Fibroblast of mammary gland (primary cell): ENCODE measurements at regions not wholly inside any gene's neighbourhood (a gene's known extent, or its start where the extent isn't known, plus 50 kb on each side); places are given as distances from the start of the nearest gene placed in this dataset.

Experiments
- DNase-seq: peaks from one replicate; pipeline ENCODE4 v3.0.0-alpha.2; 2010; ENCODE audit warnings: low read depth
- H3K4me3 ChIP-seq: 2 replicates; pipeline ENCODE4 v1.5.1; 2011; ENCODE audit warnings: low read depth, mild to moderate bottlenecking, low read length, moderate library complexity; ENCODE audit not compliant: control insufficient read depth
- TF ChIP-seq, protein P1 (sequence below): conservative IDR thresholded peaks from 2 replicates; pipeline ENCODE4 v1.5.1; 2011; ENCODE audit warnings: low read depth, low read length, inconsistent platforms; ENCODE audit not compliant: control insufficient read depth, insufficient read depth

DNA sequence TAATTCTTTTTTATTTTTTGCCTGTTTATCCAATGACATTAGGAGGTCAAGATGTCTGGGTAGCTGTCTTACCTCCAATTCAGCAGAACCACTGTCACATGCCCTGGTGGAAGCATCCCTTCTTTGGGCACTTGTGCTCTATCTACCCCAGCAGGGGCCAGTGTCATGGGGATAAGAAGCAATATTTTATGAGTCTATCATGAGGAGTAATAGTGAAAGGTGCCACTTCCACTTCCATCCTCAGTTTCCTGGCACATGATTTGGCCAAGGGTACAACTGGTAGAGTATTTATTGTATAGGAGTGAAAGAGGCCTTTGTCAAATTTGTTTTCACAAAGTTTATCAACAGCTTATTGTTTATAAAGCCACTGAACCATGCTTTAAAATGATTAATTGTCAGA is 112.5 kb downstream of the CCDC71L start:
- DNase-seq = no peak
- TF ChIP-seq, protein P1, sequence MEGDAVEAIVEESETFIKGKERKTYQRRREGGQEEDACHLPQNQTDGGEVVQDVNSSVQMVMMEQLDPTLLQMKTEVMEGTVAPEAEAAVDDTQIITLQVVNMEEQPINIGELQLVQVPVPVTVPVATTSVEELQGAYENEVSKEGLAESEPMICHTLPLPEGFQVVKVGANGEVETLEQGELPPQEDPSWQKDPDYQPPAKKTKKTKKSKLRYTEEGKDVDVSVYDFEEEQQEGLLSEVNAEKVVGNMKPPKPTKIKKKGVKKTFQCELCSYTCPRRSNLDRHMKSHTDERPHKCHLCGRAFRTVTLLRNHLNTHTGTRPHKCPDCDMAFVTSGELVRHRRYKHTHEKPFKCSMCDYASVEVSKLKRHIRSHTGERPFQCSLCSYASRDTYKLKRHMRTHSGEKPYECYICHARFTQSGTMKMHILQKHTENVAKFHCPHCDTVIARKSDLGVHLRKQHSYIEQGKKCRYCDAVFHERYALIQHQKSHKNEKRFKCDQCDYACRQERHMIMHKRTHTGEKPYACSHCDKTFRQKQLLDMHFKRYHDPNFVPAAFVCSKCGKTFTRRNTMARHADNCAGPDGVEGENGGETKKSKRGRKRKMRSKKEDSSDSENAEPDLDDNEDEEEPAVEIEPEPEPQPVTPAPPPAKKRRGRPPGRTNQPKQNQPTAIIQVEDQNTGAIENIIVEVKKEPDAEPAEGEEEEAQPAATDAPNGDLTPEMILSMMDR = no peak
- H3K4me3 ChIP-seq = no peak overlapping the region

GRCh38 chr7:106545275-106545674 is 115.7 kb downstream of the CCDC71L start:
- no peak overlapping the region for H3K4me3 ChIP-seq
- TF ChIP-seq, protein P1 = no peak
- no peak for DNase-seq

DNA sequence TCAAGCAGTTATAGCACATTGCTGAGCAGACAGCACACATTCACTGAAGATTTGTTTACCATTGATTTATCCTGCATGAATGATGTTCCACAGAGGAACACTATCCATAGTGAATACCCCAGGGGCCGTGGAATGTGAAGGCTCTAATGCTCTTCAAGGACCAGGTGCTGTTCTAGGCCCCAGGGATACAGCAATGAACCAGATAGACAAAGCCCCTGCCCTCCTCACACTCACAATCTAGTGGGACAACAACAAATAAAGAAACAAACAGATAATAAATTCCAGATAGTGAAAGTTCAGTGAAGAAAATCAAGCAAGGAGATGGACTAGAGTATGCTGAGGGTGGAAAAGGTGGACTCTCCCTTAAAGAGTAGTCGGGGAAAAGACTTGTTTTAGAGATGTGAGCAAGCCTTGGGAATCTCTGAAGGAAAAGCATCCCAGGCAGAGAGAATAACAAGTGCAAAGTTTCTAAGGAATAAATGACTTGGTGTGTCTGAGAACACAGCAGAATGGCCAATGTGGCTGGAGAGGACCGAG is 117.7 kb downstream of the CCDC71L start:
- no peak overlapping the region for H3K4me3 ChIP-seq
- no peak for DNase-seq
- TF ChIP-seq, protein P1 = no peak

DNA sequence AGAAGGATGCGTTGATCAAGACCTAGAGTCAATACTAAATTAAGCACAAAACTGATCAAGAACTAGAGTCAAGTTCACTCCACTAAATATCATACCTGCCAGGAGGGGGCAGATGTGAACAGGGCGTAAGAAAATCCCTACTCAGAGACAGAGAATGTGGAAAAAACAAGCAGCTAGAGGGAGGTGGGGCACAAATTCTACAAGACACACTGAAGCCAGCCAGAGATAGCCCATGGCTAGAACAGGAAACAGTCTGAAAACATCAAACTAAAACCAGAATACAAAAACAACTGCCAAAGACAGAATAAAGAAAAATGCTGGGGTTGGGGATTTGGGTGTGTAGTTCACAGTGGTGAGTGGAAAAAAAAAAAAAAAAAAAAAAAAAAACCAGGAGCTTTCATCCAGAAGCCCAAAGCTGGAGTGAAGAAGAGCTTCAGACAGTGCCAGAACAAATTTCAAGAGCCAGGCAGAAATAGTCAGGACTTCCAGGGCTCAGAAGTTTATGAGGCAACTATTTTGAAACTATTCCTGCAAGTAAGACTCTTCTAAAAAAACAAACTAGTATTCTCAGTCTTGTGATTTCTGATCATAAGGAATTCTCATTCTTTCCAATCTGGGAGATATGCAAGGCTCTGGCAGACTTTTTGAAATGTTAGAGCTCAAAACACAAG is 118.3 kb downstream of the CCDC71L start:
- DNase-seq = peak; percentile 90
- TF ChIP-seq, protein P1 = peak; percentile 72
- H3K4me3 ChIP-seq = no peak overlapping the region

DNA sequence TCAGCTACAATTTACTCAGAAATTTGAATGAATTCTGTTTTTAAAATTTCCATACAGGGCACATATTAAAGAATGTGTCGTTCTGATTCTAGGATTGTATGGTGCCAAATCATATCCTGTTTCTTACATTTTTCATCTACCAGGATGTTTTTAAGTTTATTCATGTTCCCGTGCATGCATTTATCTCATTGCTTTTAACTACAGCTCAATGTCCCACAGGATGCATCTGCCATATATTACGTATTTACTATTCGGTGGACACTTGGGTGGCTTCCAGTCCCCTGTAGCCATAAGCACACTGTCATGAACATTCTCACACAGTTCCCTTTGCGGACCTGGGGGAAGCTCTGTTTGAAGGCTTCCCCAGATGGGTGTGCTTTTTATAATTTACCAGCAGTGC is 122.3 kb downstream of the CCDC71L start:
- DNase-seq = no peak

DNA sequence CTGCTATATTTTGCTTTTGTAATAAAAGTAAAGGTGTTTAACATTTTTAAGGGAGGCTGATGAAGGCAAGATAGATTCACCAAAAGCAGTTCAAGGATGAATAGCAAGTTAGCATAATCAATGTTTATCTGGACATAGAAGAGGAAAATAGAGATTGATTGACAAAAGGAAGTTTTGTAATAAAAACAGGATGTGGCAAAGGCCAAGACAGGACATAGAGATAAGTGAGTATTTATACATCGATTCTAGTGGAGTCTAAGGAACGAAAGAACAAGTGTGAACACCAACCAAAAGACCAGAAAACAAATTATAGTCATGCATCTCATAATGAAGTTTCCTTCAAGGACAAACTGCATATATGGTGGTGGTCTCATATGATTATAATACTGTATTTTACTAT is 123.8 kb downstream of the CCDC71L start:
- TF ChIP-seq, protein P1 = no peak
- H3K4me3 ChIP-seq = no peak overlapping the region
- no peak for DNase-seq

More for the DNA sequence above, 122.3 kb downstream of the CCDC71L start:
- TF ChIP-seq, protein P1 = no peak
- H3K4me3 ChIP-seq = no peak overlapping the region

DNA sequence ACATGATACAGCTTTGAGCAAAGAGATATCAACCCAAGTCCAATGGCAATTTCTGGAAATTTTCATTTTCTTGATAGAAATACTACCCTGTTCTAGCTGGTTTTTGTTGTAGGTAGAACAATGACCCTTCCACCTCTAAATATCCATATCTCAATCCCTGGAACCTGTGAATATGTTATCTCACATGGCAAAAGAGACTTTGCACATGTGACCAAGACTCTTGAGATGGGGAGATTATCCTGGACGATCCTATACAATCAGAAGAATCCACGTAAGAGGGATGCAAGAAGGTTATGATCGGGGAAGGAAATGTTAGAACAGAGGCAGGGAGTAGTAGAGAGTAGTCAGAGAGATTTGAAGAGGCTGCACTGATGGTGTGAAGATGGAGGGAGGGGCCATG is 124.9 kb downstream of the CCDC71L start:
- TF ChIP-seq, protein P1 = no peak
- no peak overlapping the region for H3K4me3 ChIP-seq
- DNase-seq = no peak
